ENCODE measurements at regions not wholly inside any gene's neighbourhood (a gene's known extent, or its start where the extent isn't known, plus 50 kb on each side); places are given as distances from the start of the nearest gene placed in this dataset.
"Not testable (repeated sequence)": the region's sequence is repeated elsewhere in the genome, so short reads cannot be mapped to it uniquely, and the experiment has no call there.

DNA sequence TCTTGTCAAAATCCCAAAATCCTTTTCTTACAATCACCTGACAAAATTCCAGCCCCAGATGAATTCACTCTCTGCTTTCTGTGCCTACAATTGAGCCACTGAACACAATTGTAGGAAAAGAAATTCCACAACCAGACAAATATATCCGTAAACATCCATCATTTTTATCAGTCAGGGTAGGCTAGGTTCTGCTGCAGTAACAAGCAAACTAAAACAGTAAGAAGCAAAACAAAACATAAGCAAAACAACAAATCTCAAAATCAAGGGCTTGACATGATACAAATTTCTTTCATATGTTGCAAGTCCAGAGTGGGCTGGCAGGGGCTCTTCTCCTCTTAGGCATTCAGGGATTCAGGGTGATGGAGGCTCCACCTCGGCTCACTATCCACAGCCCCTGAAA, 114.2 kb upstream of the MAN2A1 start:
- no peak for DNase-seq

DNA sequence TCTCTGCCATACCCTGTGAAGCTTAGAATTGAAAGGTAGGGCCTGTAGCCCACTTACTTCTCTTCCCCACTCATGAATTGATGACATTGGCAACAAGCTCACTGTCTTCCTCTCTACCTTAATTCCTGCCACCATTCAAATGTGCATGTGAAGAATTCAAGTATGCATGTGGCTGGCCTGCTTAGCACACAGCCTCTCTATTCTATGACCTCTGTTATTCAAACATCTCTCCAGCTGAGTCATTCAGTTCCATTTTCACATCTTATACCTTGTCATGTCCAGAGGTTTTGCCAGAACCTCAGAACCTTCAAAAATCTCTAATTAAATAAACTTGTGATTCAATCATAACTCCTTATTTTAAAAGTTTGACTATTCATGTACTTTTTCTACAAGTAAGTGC, 114.7 kb upstream of the MAN2A1 start:
- DNase-seq, result no peak

DNA sequence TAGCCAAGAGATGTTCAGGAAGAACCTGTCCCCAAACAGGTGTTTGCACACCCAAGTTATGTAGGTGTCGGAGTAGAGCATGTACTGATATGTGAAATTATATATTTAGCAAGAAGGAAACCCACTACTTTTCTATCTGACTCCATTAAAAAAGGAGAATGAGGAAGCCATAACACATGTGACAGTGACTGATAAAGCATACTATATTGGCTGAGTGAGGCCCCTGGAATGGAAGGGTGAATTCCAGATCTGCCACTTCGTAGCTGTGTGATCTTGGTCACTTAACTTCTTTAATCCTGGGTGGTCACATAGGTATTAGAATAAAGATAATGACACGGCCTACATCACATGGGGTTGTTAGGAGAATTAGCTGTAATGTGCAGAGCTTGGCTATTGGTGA, 116.0 kb upstream of the MAN2A1 start:
- DNase-seq, result no peak

DNA sequence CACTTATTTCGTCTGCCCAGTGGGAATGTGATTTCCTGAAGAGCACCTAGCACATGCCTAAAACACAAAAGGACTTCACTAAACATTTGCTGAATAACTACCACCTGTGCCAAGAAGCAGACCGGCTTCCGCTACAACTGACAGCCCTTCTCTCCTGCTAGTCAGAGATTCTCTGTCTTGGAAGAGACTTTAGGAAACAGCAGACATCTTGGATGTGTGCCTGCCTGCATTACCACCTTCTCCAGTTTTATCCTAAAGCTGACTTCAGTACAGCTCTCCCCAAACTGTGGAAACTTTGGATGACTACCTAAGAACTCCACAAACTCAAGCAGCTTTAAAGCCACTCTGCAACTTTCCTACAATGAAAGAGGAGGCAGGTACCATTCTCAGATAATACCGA, 116.5 kb upstream of the MAN2A1 start:
- no peak for DNase-seq

DNA sequence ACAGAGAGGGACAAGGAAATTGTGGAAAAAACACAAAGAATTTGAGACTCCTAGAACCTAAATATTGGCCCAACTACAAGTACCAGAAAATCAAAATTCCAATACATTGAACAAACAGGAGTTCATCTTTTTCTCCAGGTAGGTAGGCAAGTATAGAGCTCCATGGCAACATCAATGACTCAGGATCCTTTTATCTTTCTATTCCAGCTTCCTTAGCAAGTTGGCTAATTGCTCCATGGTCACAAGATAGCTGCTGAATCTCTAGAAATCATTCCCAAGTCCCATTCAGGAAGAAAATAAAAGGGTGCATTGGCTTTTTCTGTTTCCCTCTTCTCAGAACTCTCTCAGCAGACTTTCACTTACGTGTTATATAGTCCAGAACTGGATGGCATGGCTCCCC, 117.9 kb upstream of the MAN2A1 start:
- no peak for DNase-seq

DNA sequence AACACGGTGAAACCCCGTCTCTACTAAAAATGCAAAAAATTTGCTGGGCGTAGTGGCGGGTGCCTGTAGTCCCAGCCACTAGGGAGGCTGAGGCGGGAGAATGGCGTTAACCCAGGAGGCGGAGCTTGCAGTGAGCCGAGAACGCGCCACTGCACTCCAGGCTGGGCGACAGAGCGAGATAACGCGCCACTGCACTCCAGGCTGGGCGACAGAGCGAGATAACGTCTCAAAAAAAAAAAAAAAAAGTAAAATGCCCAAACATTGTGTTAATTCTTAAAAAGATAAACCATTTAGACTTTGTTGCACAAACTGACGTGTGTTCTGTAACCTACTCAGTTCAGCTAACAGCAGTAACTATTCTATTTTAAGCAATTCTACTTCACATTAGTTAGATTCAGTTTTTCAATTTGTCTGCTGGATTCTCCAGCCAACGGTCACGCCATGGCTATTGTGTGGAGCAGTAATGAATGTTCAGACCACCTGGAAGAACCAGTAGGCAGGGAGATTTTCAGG, 119.3 kb upstream of the MAN2A1 start:
- DNase-seq, result no peak

DNA sequence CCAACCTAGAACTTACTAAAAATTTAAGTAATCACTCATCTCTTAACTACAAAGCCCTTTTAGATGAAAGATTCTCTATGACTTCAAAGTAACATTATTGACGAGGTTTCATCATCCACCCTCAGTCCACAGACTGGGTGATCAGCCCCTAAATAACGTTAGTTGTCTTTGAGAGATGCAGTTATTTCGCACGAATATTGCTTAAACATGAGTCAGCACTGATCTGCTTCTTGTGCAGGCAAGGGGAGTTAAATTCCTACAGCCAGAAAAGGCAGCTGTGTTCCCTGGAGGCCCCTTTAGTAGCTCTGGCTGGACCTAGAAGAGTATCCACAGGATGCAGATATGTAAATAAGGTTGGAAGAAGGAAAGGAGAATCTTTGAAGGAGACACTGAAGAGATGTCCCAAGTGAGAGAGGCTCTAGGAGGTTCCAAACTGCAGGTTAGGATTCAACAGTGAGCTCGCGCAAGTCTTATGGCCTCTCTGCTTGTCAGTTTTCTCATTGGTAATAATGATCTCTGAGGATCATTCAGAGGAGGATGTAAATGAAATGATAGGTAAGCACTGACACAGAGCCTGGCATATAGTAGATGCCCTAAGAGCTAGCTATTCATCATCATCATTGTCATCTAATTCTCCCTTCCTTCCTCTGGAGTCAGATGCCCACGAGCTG, 122.2 kb upstream of the MAN2A1 start:
- DNase-seq, result peak; percentile 72

DNA sequence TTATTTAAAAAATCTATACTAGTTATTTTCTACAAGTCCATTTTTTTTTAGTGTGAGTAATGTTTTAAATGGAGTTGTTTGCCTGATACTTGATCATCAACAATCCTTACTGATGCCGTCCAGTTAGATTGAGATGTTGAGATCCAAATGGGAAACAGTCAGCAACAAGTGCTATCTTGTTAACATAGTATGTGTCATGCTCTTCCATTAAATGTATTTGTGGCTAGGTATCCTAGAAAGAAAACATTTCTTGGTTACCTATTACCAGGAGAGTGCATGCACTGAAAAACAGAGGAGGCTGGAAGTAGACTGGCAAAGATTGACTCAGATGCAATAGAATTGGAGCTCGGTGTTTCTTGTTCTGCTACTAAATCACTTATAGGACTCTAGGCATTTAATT, 123.4 kb upstream of the MAN2A1 start:
- no peak for DNase-seq

DNA sequence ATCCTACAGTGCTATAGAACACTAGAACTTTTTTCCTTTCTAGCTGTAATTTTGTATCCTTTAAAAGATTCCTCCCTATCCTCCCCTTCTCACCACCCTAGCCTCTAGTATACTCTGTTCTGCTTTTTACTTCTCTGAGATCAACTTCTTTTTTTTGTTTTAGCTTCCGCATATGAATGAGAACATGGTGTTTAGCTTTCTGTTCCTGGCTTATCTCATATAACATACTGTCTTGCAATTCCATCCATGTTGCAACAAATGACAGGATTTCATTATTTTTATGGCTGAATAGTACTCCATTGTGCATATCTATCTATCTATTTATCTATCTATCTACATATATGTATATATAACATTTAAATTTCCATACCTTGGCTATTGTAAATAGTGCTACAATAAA, 126.0 kb upstream of the MAN2A1 start:
- DNase-seq, result no peak

DNA sequence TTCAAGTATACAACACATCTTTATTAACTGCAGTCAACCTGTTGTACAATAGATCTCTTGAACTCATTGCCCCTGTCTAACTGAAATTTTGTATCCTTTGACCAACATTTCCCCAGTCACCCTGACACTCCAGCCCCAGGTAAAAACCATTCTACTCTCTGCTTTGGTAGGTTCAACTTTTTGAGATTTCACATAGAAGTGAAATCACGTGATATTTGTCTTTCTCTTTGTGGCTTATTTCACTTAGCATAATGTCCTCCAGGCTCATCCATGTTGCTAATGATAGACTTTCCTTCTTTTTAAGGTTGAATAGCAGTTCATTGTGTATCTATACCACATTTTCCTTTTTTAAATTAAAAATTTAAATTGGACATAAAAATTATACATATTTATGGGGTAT, 126.5 kb upstream of the MAN2A1 start:
- no peak for DNase-seq

DNA sequence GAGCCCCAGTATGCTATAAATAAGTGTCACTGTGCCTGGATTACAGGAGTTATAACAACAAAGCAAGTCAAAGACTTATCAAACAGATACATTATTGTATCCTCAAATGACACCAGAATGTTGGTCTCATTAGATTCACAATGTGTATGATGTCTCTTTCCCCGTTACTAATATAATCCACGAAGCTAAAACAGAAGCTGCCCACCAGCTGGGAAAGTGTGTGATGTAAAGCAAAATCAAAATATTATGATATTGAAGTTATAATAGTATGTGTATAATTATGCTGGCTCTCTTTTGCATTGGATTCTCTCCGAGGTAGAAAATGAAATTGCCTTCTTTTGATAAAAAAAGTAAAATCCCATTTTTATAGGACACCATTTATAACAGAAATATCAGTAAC, 127.3 kb upstream of the MAN2A1 start:
- DNase-seq, result no peak

DNA sequence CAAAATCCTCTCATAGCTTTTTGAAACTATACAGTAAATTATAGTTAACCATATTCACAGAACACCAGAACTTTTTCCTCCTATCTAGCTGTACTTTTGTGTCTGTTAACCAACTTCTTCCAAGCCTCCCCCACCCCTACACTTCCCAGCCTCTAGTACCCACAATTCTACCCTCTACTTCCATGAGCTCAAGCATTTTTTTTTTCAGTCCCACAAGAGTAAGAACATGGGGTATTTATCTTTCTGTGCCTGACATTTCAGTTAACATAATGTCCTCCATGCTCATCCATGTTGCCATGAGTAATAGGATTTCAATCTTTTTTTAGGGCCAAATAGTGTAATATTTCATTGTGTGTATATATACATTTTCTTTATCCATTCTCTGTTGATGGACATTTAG, 128.3 kb upstream of the MAN2A1 start:
- DNase-seq, result no peak

DNA sequence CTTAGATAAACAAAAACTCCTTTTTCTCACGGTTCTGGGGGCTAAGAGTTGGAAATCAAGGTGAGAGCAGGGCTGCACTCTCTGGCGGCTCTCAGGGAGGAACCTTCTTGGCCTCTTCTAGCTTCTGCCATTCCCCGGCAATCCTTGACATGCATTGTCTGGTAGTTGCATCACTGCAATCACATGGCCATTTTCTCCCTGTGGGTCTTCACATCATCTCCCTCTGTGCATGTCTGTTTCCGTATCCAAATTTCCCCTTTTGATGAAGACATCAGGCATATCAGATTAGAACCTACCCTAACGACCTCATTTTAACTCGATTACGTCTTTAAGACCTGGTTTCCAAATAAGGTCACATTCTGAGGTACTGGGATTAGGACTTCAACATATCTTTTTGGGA, 129.2 kb upstream of the MAN2A1 start:
- DNase-seq, result no peak

DNA sequence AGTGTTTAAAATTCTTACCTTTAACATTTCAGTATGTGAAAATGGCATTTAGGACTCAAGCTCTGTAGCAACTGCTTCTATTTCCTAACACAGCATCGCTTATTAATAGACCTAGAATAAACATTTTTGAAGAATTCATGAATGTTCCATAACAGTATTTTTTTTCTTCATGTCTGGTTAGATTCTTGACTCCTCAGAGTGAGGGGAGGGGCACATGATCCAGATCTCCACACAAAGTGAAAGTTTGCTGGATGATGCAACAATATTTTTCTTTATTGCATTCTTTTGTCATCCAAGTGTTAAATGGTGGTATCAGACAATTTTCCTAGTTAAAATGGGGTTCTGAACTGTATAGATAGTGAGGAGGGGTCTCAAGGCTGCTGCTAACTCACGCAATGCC, 130.8 kb upstream of the MAN2A1 start:
- DNase-seq, result no peak

DNA sequence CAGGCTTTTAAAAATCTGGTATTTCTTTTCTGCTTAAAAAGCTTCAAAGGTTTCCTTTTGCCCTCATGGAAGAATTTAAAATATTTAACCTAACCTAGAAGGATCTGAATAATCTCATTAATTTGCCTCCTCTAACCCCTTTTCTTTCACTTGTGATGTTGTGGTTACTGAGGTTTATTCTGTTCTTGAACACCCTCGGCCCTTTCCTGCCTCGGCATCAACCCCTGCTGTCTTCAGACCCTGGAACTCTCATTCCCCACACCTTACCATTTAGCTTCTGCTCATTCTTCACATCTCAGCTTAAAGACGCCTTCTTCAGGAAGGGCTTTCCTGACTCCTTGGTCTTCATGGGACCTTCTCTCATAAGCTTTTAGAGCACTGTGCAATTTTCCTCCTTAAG, 131.4 kb upstream of the MAN2A1 start:
- no peak for DNase-seq

DNA sequence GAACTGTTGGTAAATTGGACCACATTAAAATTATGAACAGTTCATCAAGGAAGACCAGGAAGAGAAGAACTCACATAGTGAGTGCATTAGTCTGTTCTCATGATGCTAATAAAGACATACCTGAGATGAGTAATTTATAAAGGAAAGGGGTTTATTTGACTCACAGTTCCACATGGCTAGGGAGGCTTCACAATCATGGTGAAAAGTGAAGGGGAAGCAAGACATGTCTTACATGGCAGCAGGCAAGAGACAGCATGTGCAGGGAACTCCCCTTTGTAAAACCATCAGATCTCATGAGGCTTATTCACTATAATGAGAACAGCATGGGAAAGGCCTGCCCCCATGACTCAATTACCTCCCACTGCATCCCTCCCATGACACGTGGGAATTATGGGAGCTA, 135.9 kb upstream of the MAN2A1 start:
- no peak for DNase-seq

DNA sequence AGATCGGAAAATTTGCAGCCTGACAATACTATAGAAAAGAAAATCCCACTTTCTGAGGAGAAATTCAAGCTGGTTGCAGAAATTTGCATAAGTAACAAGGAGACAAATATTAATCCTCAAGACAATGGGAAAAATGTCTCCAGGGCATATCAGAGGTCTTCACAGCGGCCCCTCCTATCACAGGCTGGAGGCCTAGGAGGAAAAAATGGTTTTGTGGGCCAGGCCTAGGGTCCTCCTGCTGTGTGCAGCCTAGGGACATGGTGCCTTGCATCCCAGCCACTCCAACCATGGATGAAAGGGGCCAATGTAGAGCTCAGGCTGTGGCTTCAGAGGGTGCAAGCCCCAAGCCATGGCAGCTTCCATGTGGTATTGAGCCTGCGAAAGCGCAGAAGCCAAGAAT, 138.5 kb upstream of the MAN2A1 start:
- DNase-seq, result not testable (repeated sequence)

DNA sequence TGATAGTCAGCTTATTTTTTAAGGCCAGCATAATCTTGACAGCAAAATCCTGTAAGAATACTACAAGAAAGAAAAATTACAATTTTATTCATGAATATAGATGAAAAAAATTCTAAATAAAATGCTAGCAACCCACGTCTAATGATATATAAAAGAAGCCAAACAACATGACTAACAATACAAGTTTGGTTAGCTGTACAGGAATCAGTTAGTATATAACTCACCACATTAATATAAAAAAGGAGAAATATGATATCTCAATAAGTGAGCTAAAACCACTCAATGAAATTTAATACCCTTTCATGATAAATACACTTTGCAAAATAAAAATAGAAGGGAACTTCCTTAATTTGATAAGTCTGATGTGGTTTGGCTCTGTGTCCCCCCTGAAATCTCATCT, 139.7 kb upstream of the MAN2A1 start:
- DNase-seq, result no peak

DNA sequence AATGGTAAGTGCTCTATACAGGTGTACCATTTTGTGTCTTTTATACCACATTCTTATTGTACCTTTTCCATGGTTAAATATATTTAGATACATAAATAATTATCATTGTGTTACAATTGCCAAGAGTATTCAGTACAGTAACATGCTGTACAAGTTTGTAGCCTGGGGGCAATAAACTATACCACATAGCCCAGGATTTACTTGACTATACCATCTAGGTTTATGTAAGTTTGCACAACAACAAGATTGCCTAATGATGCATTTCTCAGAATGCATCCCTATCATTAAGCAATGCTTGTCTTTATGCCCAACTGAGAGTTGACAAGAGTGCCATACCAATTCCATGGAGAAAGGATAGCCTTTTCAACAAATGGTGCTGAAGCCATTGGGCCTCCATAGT, 136.7 kb upstream of the PJA2 start:
- DNase-seq, result no peak

DNA sequence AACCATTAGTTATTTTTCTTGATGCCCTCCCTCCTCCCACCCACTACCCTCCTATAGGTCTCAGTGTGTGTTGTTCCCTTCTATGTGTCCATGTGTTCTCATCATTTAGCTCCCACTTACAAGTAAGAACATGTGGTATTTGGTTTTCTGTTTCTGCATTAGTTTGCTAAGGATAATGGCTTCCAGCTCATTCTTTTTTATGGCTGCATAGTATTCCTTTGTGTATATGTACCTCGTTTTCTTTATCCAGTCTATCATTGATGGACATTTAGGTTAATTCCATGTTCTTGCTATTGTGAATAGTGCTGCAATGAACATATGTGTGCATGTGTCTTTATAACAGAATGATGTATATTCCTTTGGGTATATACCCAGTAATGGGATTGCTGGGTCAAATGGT, 135.1 kb upstream of the PJA2 start:
- not testable (repeated sequence) for DNase-seq

DNA sequence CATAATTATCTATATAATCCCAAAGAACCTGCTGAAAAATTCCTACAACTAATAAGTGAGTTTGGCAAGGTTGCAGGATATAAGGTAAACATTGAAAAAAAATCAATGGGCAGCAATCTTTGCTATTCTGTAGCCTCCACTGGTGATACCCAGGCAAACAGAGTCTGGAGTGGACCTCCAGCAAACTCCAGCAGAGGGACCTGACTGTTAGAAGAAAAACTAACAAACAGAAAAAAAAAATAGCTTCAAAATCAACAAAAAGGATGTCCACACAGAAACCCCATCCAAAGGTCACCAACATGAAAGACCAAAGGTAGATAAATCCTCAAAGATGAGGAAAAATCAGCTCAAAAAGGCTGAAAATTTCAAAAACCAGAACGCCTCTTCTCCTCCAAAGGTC, 128.9 kb upstream of the PJA2 start:
- not testable (repeated sequence) for DNase-seq

DNA sequence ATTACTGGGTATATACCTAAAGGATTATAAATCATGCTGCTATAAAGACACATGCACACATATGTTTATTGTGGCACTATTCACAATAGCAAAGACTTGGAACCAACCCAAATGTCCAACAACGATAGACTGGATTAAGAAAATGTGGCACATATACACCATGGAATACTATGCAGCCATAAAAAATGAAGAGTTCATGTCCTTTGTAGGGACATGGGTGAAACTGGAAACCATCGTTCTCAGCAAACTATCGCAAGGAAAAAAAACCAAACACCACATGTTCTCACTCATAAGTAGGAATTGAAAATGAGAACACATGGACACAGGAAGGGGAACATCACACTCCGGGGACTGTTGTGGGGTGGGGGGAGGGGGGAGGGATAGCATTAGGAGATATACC, 125.3 kb upstream of the PJA2 start:
- DNase-seq, result not testable (repeated sequence)

DNA sequence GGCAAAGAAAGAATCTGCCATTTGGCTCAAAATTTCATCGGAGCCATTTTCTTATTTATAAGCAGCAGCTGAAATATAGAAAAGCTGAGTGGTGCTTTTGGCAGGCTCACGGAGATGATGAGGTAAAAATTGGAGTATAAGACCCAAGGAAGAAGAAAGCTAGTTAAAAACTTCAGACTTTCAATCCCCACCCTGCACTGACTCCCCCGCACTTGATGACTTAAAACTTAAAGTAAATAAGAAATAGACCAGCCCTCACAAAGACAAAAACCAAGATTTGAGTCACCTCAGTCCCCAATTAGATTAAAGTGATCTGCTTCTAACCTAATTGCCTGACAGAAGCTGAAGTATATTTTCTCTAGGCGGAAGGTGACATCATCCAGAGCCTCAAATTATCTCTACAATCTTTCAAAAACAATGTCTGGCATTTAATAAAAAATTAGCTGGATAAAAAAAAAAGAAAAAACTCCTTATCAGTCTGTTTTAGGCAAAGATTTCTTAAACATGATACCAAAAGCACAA, 124.0 kb upstream of the PJA2 start:
- DNase-seq, result peak; percentile 8

DNA sequence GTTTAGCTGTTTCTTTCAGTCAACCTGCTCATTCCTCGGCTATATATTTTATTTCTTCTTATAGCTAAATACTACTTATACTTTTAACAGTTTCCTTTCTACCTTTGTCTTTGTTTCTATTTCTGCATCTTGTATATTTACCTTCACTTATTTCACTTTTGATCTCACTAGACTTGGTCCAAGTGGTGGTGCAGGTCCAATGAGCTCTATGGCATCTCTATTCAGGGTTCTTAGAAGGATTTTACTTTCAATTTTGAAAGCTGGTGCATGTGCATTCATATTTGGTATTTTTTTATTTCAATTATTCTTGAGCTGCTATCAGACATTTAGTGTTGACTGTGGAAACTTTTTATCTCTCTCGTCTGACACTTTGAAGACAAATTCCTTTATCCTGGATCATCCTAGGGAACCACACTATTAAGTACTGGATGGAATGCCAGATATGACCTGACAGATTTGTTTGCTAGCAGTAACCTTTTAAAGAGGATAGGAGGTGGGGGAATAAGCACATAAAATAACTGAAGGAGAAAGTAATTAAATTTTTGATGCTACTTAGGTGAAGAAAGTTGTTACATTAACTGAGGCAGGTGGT, 123.1 kb upstream of the PJA2 start:
- DNase-seq, result no peak

Measured in tongue (tissue), 1 donor.